ENCODE measurements at regions not wholly inside any gene's neighbourhood (a gene's known extent, or its start where the extent isn't known, plus 50 kb on each side); places are given as distances from the start of the nearest gene placed in this dataset.

- H3K36me3 ChIP-seq (ENCODE audit: control insufficient read depth, insufficient read depth, low read length): no peaks in the 10 kb centered on the region
- no peak for TF ChIP-seq CTCF (IDR thresholded peaks at IDR 0.05; ENCODE audit: insufficient read depth, low read length, poor library complexity, severe bottlenecking)
- no peaks in the 10 kb centered on the region for H3K27me3 ChIP-seq (replicated peaks; ENCODE audit: control insufficient read depth, insufficient read depth, low read length)
- no peak overlapping the region for H3K4me3 ChIP-seq (replicated peaks; ENCODE audit: low read depth, low read length)
- DNase-seq (ENCODE audit: extremely low read depth, insufficient read length): no peak
Observed at GRCh38 chr12:22935501-22935900, 310.5 kb downstream of the ETNK1 start.

GRCh38 chr12:22938323-22938722 lies 313.4 kb downstream of the ETNK1 start:
- H3K4me3 ChIP-seq (replicated peaks; ENCODE audit: low read depth, low read length): no peak overlapping the region
- no peaks in the 10 kb centered on the region for H3K27me3 ChIP-seq (replicated peaks; ENCODE audit: control insufficient read depth, insufficient read depth, low read length)
- TF ChIP-seq CTCF (IDR thresholded peaks at IDR 0.05; ENCODE audit: insufficient read depth, low read length, poor library complexity, severe bottlenecking): no peak
- H3K36me3 ChIP-seq (ENCODE audit: control insufficient read depth, insufficient read depth, low read length): no peaks in the 10 kb centered on the region
- no peak for DNase-seq (ENCODE audit: extremely low read depth, insufficient read length)

GRCh38 chr12:22951206-22951605 lies 326.2 kb downstream of the ETNK1 start:
- H3K36me3 ChIP-seq (ENCODE audit: control insufficient read depth, insufficient read depth, low read length): no peaks in the 10 kb centered on the region
- DNase-seq (ENCODE audit: extremely low read depth, insufficient read length): no peak
- no peak overlapping the region for H3K4me3 ChIP-seq (replicated peaks; ENCODE audit: low read depth, low read length)
- TF ChIP-seq CTCF (IDR thresholded peaks at IDR 0.05; ENCODE audit: insufficient read depth, low read length, poor library complexity, severe bottlenecking): no peak
- H3K27me3 ChIP-seq (replicated peaks; ENCODE audit: control insufficient read depth, insufficient read depth, low read length): no peaks in the 10 kb centered on the region

GRCh38 chr12:22956690-22957089 lies 331.7 kb downstream of the ETNK1 start:
- Histone ChIP-seq H3K27me3 (replicated peaks; ENCODE audit: control insufficient read depth, insufficient read depth, low read length) (no peaks in the 10 kb centered on the region), H3K36me3 (ENCODE audit: control insufficient read depth, insufficient read depth, low read length) (no peaks in the 10 kb centered on the region), H3K4me3 (replicated peaks; ENCODE audit: low read depth, low read length) (no peak overlapping the region)
- DNase-seq (ENCODE audit: extremely low read depth, insufficient read length): no peak
- TF ChIP-seq CTCF (IDR thresholded peaks at IDR 0.05; ENCODE audit: insufficient read depth, low read length, poor library complexity, severe bottlenecking): no peak

GRCh38 chr12:22967171-22967570 lies 342.2 kb downstream of the ETNK1 start:
- H3K4me3 ChIP-seq (replicated peaks; ENCODE audit: low read depth, low read length): no peak overlapping the region
- DNase-seq (ENCODE audit: extremely low read depth, insufficient read length): no peak
- H3K36me3 ChIP-seq (ENCODE audit: control insufficient read depth, insufficient read depth, low read length): no peaks in the 10 kb centered on the region
- no peaks in the 10 kb centered on the region for H3K27me3 ChIP-seq (replicated peaks; ENCODE audit: control insufficient read depth, insufficient read depth, low read length)
- no peak for TF ChIP-seq CTCF (IDR thresholded peaks at IDR 0.05; ENCODE audit: insufficient read depth, low read length, poor library complexity, severe bottlenecking)

GRCh38 chr12:22969521-22969920 lies 344.6 kb downstream of the ETNK1 start:
- no peak for TF ChIP-seq CTCF (IDR thresholded peaks at IDR 0.05; ENCODE audit: insufficient read depth, low read length, poor library complexity, severe bottlenecking)
- H3K36me3 ChIP-seq (ENCODE audit: control insufficient read depth, insufficient read depth, low read length): no peaks in the 10 kb centered on the region
- H3K4me3 ChIP-seq (replicated peaks; ENCODE audit: low read depth, low read length): no peak overlapping the region
- DNase-seq (ENCODE audit: extremely low read depth, insufficient read length): no peak
- no peaks in the 10 kb centered on the region for H3K27me3 ChIP-seq (replicated peaks; ENCODE audit: control insufficient read depth, insufficient read depth, low read length)
